RWPE1 (cell line): ENCODE measurements at regions not wholly inside any gene's neighbourhood (a gene's known extent, or its start where the extent isn't known, plus 50 kb on each side); places are given as distances from the start of the nearest gene placed in this dataset.
"Not testable (repeated sequence)": the region's sequence is repeated elsewhere in the genome, so short reads cannot be mapped to it uniquely, and the experiment has no call there.

Source experiments
- CTCF ChIA-PET: fragments of 350-600 bp; sonication (Branson Sonifier 250); formaldehyde crosslinking; extraction: SDS; loops from one replicate; lab custom pipeline; 2021; lab: Yijun Ruan, JAX
- POLR2A ChIA-PET: fragments of 400-600 bp; formaldehyde crosslinking; extraction: SDS; loops from one replicate; lab custom pipeline; 2020; ENCODE audit warnings: antibody characterized with exemption; ENCODE audit not compliant: low non-redundant PET; lab: Yijun Ruan, JAX
- DNase-seq: peaks from one replicate; pipeline ENCODE4 v3.0.0; 2012; ENCODE audit warnings: low spot score
- H3K27ac ChIP-seq: fragments of 450-650 bp; 2 replicates; pipeline ENCODE4 v1.5.1; 2017
- CTCF ChIP-seq: fragments of 450-650 bp; conservative IDR thresholded peaks from 2 replicates; pipeline ENCODE4 v1.5.1; 2017; ENCODE audit warnings: low read depth, mild to moderate bottlenecking

DNA sequence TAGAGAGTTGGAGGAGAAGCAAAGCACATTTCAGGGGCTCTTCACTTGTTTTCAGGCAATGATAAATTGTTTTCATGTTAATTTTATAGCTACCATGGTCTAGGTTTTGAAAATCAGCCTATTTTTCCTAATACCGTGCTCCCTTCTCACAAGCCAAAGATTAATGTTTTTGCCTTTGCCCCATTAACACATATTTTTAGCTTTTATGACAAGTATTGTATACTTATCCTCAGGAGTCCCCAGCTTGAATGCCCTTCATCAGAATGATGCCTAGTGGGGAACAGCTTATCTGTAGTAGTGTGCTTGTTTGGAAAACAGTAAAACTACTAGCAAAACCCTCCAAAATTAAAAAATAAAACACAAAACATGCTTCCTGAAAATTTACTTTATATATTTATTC, 194.0 kb downstream of the LNPK start:
- ChIA-PET POLR2A (no interaction called here), CTCF (interaction anchor here (0.6 kb wide), 2 partner anchors 278 to 1253 kb away, joined by 3 to 4 read pairs; no protein-coding TSS in a partner anchor)
- DNase-seq: no peak
- no peak for TF ChIP-seq CTCF
- no peak overlapping the region for H3K27ac ChIP-seq

DNA sequence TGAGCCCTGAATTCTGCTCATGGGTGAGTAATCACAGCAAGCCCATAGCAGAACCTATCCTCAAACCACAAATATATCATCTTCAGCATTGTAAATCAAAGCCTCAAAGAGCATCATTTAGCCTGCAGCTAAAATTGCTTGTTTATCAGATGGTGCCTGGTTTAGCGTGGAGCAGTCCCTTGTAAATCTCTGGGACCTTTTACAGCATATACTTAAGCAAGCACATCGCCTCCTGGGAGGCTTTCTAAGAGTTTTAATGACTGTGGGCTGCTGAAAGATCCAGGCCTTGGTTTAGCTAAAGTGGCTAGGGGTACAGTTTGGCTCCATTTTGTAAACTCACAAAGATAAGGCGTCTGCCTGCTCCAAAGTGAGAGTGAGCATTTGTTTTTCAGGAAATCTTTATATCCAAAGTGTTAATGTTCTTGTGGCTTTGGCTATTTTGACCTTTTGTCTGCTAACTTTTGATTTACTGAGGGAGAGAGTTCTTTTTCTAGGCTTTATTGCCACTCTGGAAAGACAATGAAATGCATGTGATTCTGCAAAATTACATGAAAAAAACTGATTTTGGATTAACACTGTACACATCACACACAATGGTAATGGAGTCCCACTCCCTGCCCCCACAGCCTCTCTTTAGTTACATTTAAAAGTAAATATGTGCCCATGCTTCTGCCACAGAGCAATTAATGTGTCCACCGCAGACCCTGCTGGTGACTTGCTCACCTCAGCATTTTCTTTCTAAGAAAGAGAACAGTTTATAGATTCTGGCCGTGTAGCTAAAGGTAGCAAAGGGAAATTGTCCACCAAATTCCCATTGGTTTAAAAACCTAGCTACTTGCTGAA, 194.8 kb downstream of the LNPK start:
- ChIA-PET POLR2A (no interaction called here), CTCF (interaction anchor here (0.6 kb wide), 2 partner anchors 279 to 1254 kb away, joined by 3 to 4 read pairs; no protein-coding TSS in a partner anchor)
- no peak for DNase-seq
- H3K27ac ChIP-seq: no peak overlapping the region
- no peak for TF ChIP-seq CTCF

DNA sequence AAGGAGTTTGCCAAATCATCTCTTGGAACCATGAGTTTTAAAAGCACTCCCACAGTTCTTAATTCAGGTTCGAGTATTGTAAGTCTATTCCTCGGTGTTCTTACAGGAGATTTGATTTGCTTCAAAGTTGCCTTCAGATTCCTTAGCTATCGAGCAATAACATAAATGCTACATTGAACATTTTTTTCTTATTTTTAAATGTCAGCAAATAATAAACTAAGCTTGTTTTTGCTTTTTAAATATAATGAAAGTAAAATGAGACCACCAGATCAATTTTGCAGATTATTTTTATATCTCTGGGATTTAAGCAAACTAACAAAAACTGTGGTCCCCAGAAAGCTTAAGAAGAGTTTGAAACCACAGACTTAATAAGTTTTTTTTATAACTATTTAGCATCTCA, 195.5 kb downstream of the LNPK start:
- ChIA-PET POLR2A (no interaction called here), CTCF (no interaction called here)
- DNase-seq: no peak
- no peak overlapping the region for H3K27ac ChIP-seq
- no peak for TF ChIP-seq CTCF

DNA sequence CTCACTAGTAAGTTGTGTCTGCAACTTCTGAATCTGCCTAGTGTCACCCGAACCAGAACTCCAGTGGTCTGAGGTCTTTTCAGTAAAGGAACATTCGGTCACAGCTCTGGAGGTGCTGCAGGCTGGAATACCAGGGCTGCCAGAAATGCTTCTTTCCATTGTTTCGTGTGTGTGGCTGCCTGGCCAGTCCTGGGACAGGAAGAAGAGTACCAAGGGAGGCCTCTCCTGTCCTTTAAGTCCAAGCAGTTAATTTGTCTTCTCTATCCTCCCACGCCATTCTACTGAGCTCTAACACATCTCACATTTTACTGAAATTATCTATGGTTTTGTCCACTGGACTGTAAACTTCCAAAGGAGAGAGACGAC, 196.0 kb downstream of the LNPK start:
- ChIA-PET POLR2A (no interaction called here), CTCF (no interaction called here)
- no peak for TF ChIP-seq CTCF
- no peak overlapping the region for H3K27ac ChIP-seq
- DNase-seq: no peak

DNA sequence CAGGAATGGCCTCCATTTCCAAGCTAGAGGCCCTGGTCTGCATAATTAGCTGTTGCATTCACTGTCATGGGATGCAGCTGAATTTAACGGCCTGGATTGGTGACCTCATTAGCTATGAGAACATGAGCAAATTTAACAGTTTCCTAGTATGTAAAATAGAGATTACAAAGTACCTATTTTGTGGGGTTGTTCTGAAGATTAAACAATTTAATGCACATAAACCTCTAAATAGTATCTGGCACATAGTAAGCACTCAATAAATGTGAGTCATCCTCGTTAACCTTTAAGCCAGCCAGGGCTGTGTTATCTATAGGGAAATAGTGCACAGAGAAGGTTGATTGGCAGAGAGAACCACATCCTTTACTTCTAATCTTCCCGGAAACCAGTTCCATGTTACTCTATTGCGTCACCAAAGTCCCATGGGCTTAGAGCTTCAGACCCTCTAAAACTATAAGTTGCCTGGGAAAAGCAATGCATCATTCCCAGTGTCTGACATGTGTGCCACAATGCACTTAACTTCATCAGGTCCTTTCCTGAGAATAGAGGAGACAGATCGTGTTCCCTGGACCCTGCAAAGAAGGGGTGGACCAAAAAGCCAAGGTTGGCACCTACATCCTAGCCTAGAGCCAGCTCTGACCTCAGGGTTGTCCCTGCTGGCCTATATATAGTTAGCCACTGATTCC, 196.5 kb downstream of the LNPK start:
- DNase-seq: no peak
- ChIA-PET POLR2A (no interaction called here), CTCF (interaction anchor here (1.0 kb wide), 1 partner anchor 274 kb away, joined by 4 read pairs; no protein-coding TSS in a partner anchor)
- no peak overlapping the region for H3K27ac ChIP-seq
- TF ChIP-seq CTCF: no peak

DNA sequence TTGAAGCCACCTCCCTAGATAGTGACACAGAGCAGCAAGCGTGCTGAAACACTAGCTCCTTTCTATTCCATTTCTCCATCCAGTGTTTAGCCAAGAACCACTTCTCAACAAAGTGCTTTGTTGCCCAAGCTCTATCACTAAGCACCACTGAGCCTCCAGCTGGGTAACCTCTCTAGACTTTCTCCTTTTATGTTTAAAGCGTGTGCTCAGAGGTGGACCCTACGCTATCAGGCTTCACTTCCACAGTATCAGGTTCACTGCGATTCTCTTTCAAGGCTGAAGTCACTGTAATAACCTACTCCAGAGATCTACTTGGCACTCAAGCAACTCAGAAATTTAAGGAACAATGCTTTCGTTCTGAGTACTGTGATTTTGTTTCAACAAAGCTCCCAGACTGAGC, 197.9 kb downstream of the LNPK start:
- CTCF ChIA-PET: no interaction called here
- no peak for DNase-seq
- POLR2A ChIA-PET: no interaction called here
- H3K27ac ChIP-seq: no peak overlapping the region
- TF ChIP-seq CTCF: no peak

GRCh38 chr2:175796422-175796821, 205.6 kb downstream of the LNPK start:
- CTCF ChIA-PET: not testable (repeated sequence)

More at GRCh38 chr2:175796422-175796821, 205.6 kb downstream of the LNPK start:
- DNase-seq, H3K27ac ChIP-seq, POLR2A ChIA-PET: not testable (repeated sequence)
